Uterus (tissue), 3 donors: ENCODE measurements at regions not wholly inside any gene's neighbourhood (a gene's known extent, or its start where the extent isn't known, plus 50 kb on each side); places are given as distances from the start of the nearest gene placed in this dataset.

Experiments
- DNase-seq, 2 donors: peaks; one replicate each; pipeline ENCODE4 v3.0.0-alpha.2; 2019 to 2020
- H3K27ac ChIP-seq, 2 donors: fragments of 200-600 bp; sonication (generic); 1 replicate in 1 of 2; 2 replicates in 1 of 2; pipeline ENCODE4 v1.5.1; 2016 to 2018
- H3K27me3 ChIP-seq, 2 donors: fragments of 200-600 bp; sonication (generic); one replicate each; pipeline ENCODE4 v1.5.1; 2018 to 2019; ENCODE audit warnings: control low read depth in 1 of 2
- H3K36me3 ChIP-seq, 2 donors: fragments of 200-600 bp; sonication (generic); one replicate each; pipeline ENCODE4 v1.5.1; 2019; ENCODE audit warnings: control low read depth in 1 of 2
- H3K4me1 ChIP-seq, 2 donors: fragments of 200-600 bp; sonication (generic); one replicate each; pipeline ENCODE4 v1.5.1; 2018 to 2019; ENCODE audit warnings: control low read depth in 1 of 2
- H3K4me3 ChIP-seq, 2 donors: fragments of 200-600 bp; sonication (generic); 1 replicate in 1 of 2; 2 replicates in 1 of 2; pipeline ENCODE4 v1.5.1; 2018 to 2019; ENCODE audit warnings: mild to moderate bottlenecking in 1 of 2
- H3K9me3 ChIP-seq, 2 donors: fragments of 200-600 bp; sonication (generic); one replicate each; pipeline ENCODE4 v1.5.1; 2019; ENCODE audit warnings: control low read depth in 1 of 2
- CTCF ChIP-seq, 4 experiments: fragments of 200-600 bp in 2 of 4; fragments of 450-650 bp in 2 of 4; sonication (generic) in 2 of 4; IDR thresholded peaks; one replicate each; pipeline ENCODE4 v1.5.1; 2016 to 2019; ENCODE audit warnings: antibody characterized with exemption in 4 of 4, mild to moderate bottlenecking in 2 of 4, moderate library complexity in 1 of 4
- POLR2A ChIP-seq, 2 donors: fragments of 450-650 bp; IDR thresholded peaks; one replicate each; pipeline ENCODE4 v1.6.1; 2016; ENCODE audit warnings: antibody characterized with exemption in 2 of 2, mild to moderate bottlenecking in 1 of 2, moderate library complexity in 1 of 2
- intact Hi-C: fragments of 100-400 bp; cut with DNase I; formaldehyde crosslinking; loops from one replicate; pipeline ENCODE4 v1.15.1; 2023; ENCODE audit warnings: low total_unique reads
- donor health status: DM: yes; HTN: yes; CAD: no.

GRCh38 chr17:5678171-5678570 lies 93.9 kb upstream of the NLRP1 start:
- Histone ChIP-seq H3K27ac (no peak overlapping the region), H3K9me3 (no peaks in the 10 kb centered on the region), H3K4me3 (no peak overlapping the region), H3K27me3 (no peaks in the 10 kb centered on the region), H3K36me3 (no peaks in the 10 kb centered on the region), H3K4me1 (no peaks in the 10 kb centered on the region)
- intact Hi-C loops = no loop called here
- no peak for TF ChIP-seq CTCF (IDR thresholded peaks at IDR 0.05)
- no peak for TF ChIP-seq POLR2A (IDR thresholded peaks at IDR 0.05)
- no peak for DNase-seq

- H3K36me3 ChIP-seq = no peaks in the 10 kb centered on the region
- no peak overlapping the region for H3K27ac ChIP-seq
- H3K4me3 ChIP-seq = no peak overlapping the region
- H3K4me1 ChIP-seq = no peaks in the 10 kb centered on the region
- H3K27me3 ChIP-seq = no peaks in the 10 kb centered on the region
- H3K9me3 ChIP-seq = no peaks in the 10 kb centered on the region
- no peak for TF ChIP-seq POLR2A (IDR thresholded peaks at IDR 0.05)
- DNase-seq = no peak
- intact Hi-C loops = no loop called here
Observed at GRCh38 chr17:5680766-5681165, 96.5 kb upstream of the NLRP1 start.

GRCh38 chr17:5683241-5683640 lies 98.9 kb upstream of the NLRP1 start:
- intact Hi-C loops = no loop called here
- H3K9me3 ChIP-seq = no peaks in the 10 kb centered on the region
- no peaks in the 10 kb centered on the region for H3K36me3 ChIP-seq
- H3K4me3 ChIP-seq = no peak overlapping the region
- no peaks in the 10 kb centered on the region for H3K27me3 ChIP-seq
- no peak for TF ChIP-seq POLR2A (IDR thresholded peaks at IDR 0.05)
- no peak for TF ChIP-seq CTCF (IDR thresholded peaks at IDR 0.05)
- no peaks in the 10 kb centered on the region for H3K4me1 ChIP-seq
- DNase-seq = no peak
- no peak overlapping the region for H3K27ac ChIP-seq

GRCh38 chr17:5686074-5686635 lies 101.8 kb upstream of the NLRP1 start:
- no peak overlapping the region for H3K27ac ChIP-seq
- intact Hi-C loops = no loop called here
- H3K4me3 ChIP-seq = no peak overlapping the region
- no peaks in the 10 kb centered on the region for H3K4me1 ChIP-seq
- H3K36me3 ChIP-seq = no peaks in the 10 kb centered on the region
- no peak for DNase-seq
- no peak for TF ChIP-seq POLR2A (IDR thresholded peaks at IDR 0.05)
- TF ChIP-seq CTCF (IDR thresholded peaks at IDR 0.05) = no peak
- H3K9me3 ChIP-seq = no peaks in the 10 kb centered on the region
- no peaks in the 10 kb centered on the region for H3K27me3 ChIP-seq

- H3K36me3 ChIP-seq = no peaks in the 10 kb centered on the region
- H3K4me3 ChIP-seq = no peak overlapping the region
- DNase-seq = no peak
- TF ChIP-seq CTCF (IDR thresholded peaks at IDR 0.05) (no peak), POLR2A (IDR thresholded peaks at IDR 0.05) (no peak)
- H3K27me3 ChIP-seq = no peaks in the 10 kb centered on the region
- no peak overlapping the region for H3K27ac ChIP-seq
- intact Hi-C loops = no loop called here
- no peaks in the 10 kb centered on the region for H3K9me3 ChIP-seq
- H3K4me1 ChIP-seq = no peaks in the 10 kb centered on the region
Observed at GRCh38 chr17:5687646-5688045, 103.3 kb upstream of the NLRP1 start.

- Histone ChIP-seq H3K36me3 (no peaks in the 10 kb centered on the region), H3K27ac (no peak overlapping the region), H3K4me3 (no peak overlapping the region), H3K4me1 (no peaks in the 10 kb centered on the region), H3K27me3 (no peaks in the 10 kb centered on the region), H3K9me3 (no peaks in the 10 kb centered on the region)
- DNase-seq = no peak
- intact Hi-C loops = no loop called here
- no peak for TF ChIP-seq POLR2A (IDR thresholded peaks at IDR 0.05)
- no peak for TF ChIP-seq CTCF (IDR thresholded peaks at IDR 0.05)
Observed at GRCh38 chr17:5693821-5694220, 109.5 kb upstream of the NLRP1 start.
